ENCODE measurements at regions not wholly inside any gene's neighbourhood (a gene's known extent, or its start where the extent isn't known, plus 50 kb on each side); places are given as distances from the start of the nearest gene placed in this dataset.

DNA sequence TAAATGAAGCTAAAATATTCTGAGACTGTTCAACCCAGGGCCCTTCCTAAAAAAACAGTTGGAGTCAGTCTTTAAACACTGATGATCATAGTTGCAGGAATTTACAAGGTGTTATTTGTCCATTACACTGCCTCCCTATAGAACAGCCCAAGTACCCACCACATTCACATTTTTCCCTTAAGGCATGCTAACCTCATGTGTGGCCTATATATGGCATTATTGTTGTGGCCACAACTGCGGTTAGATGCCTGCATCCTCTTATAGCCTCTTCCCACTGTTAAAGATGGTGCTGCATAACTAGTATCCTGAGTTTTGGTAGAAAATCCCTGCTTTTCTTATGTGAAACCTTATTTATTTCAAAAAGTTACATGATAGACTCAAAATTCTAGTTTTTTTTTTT, 287.9 kb upstream of the SEMA3A start:
- Histone ChIP-seq H3K9me3 (no peaks in the 10 kb centered on the region), H3K27me3 (no peaks in the 10 kb centered on the region), H3K4me1 (no peaks in the 10 kb centered on the region), H3K27ac (no peak overlapping the region), H3K36me3 (no peaks in the 10 kb centered on the region), H3K4me3 (no peak overlapping the region)
- intact Hi-C loops (cut with DNase I) = no loop called here
- TF ChIP-seq, protein P1, sequence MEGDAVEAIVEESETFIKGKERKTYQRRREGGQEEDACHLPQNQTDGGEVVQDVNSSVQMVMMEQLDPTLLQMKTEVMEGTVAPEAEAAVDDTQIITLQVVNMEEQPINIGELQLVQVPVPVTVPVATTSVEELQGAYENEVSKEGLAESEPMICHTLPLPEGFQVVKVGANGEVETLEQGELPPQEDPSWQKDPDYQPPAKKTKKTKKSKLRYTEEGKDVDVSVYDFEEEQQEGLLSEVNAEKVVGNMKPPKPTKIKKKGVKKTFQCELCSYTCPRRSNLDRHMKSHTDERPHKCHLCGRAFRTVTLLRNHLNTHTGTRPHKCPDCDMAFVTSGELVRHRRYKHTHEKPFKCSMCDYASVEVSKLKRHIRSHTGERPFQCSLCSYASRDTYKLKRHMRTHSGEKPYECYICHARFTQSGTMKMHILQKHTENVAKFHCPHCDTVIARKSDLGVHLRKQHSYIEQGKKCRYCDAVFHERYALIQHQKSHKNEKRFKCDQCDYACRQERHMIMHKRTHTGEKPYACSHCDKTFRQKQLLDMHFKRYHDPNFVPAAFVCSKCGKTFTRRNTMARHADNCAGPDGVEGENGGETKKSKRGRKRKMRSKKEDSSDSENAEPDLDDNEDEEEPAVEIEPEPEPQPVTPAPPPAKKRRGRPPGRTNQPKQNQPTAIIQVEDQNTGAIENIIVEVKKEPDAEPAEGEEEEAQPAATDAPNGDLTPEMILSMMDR (IDR thresholded peaks at IDR 0.05) = no peak
- no peak for DNase-seq
- ATAC-seq = no peak

DNA sequence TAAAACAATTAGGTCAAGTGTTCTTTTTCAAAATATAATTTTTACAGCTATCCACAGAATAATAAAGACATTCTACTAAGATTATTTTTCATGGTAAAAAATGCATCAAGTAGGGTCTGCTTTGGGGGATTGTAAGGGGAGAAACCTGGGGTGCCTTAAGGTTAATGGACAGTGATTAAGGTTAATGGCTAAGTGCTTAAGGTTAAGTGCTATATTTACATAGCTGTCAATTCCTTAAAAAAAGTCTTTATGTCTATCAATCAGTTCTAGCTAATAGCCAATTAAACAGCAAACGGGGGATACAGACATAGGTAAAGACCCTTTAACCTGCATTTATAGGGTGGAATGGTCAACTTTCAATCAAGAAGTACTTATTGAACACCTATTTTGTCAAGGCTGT, 284.5 kb upstream of the SEMA3A start:
- Histone ChIP-seq H3K9me3 (no peaks in the 10 kb centered on the region), H3K4me3 (no peak overlapping the region), H3K4me1 (no peaks in the 10 kb centered on the region), H3K36me3 (no peaks in the 10 kb centered on the region), H3K27me3 (no peaks in the 10 kb centered on the region), H3K27ac (no peak overlapping the region)
- TF ChIP-seq, protein P1 (IDR thresholded peaks at IDR 0.05) = no peak
- intact Hi-C loops (cut with DNase I) = no loop called here
- ATAC-seq (no peak), DNase-seq (no peak)

DNA sequence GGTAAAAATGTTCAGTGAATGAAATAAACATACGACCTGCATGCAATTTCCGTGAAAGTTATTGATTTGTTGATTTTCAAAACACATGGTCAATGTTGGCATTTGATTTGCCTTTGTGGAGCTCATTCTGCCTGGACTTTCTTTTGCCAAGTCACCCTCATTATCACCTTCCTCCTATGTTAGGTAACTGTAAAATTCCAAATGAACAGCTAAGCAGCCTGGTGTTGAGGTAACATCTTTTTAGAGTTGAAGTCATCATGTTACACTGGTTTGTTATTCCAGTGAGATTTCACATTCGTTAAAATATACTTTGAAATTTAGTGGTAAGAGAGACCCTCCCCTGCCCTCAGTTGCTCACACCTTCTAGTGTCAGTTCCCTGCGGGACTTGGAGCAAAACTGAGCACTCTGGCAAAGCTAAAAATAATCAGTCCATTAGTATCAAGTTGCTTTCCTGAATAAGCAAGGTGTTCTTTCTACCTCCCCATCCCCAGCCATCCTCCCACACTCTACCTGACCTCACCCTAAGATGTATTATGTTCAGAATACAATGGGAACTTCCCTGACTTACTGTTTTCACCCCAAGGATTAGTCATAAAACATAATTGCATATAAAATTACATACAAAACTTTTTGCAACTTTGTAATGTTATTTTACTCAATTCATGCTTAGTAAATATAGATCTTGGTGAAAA, 283.3 kb upstream of the SEMA3A start:
- no peak overlapping the region for H3K4me3 ChIP-seq
- H3K27me3 ChIP-seq = no peaks in the 10 kb centered on the region
- H3K9me3 ChIP-seq = no peaks in the 10 kb centered on the region
- no peaks in the 10 kb centered on the region for H3K4me1 ChIP-seq
- intact Hi-C loops (cut with DNase I) = no loop called here
- no peaks in the 10 kb centered on the region for H3K36me3 ChIP-seq
- no peak overlapping the region for H3K27ac ChIP-seq
- ATAC-seq (no peak), DNase-seq (no peak)
- TF ChIP-seq, protein P1 (IDR thresholded peaks at IDR 0.05) = no peak

DNA sequence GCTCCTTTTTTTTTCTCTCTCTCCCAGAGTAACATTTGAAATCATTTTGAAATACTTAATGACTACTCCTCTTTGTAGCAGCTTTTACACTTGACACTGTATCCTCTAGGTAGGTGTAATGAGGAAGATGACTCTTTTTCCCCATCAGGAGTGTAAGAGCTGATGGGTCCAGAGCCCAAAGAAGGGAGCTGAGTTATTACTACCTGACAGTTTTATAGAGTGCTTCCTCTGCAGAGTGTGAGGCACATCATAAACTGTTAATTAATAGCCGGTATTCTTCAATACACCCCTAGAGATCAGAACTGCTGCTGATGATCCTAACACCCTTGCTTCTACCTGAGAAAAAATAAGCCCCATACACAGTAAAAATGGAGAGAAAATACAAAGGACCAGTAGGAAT, 279.8 kb upstream of the SEMA3A start:
- Histone ChIP-seq H3K27ac (no peak overlapping the region), H3K36me3 (no peaks in the 10 kb centered on the region), H3K4me1 (no peaks in the 10 kb centered on the region), H3K27me3 (no peaks in the 10 kb centered on the region), H3K4me3 (no peak overlapping the region), H3K9me3 (no peaks in the 10 kb centered on the region)
- TF ChIP-seq, protein P1 (IDR thresholded peaks at IDR 0.05) = no peak
- ATAC-seq (no peak), DNase-seq (no peak)
- intact Hi-C loops (cut with DNase I) = no loop called here

DNA sequence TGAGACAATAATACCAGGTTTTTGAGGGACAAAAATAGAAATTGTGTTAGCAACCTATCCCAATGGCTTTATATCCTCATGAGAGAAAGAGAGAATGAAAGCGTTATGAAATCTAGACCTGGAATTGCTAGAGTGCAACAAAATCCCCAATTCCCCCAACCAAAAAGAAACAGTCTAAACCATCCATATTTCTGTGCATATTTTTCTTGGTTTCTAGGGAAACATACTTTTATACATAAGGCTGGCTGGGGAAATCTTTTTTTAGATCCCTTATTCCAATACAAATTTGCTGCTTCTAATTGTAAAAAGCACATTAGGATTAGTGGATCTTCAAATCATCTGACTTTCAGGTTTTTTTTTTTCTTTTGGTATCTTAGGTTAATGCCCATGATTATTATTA, 277.0 kb upstream of the SEMA3A start:
- H3K4me3 ChIP-seq = no peak overlapping the region
- ATAC-seq = no peak
- no peak overlapping the region for H3K27ac ChIP-seq
- no peaks in the 10 kb centered on the region for H3K9me3 ChIP-seq
- H3K27me3 ChIP-seq = no peaks in the 10 kb centered on the region
- no peak for DNase-seq
- TF ChIP-seq, protein P1 (IDR thresholded peaks at IDR 0.05) = no peak
- H3K4me1 ChIP-seq = no peaks in the 10 kb centered on the region
- intact Hi-C loops (cut with DNase I) = no loop called here
- no peaks in the 10 kb centered on the region for H3K36me3 ChIP-seq
